ENCODE measurements at regions not wholly inside any gene's neighbourhood (a gene's known extent, or its start where the extent isn't known, plus 50 kb on each side); places are given as distances from the start of the nearest gene placed in this dataset.
"Not testable (repeated sequence)": the region's sequence is repeated elsewhere in the genome, so short reads cannot be mapped to it uniquely, and the experiment has no call there.

DNA sequence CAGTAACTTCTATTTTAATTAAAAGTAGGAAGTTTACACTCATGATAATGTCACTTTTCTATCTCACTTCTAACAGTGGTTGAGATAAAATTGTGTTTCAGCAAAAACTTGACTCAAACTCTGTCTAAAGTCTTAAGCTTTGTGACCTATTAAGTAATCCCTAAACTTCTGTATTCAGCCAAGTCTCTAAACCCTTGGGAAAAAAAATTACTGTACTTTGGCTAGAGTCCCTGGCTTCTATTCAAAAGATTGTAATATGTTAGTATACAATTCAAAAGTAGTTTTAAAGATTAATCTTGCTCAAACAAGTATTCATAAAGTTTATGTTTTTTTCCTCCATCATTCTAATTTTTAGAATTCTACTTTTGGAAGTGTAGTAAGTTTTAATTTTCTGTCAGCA lies 1248.8 kb downstream of the UQCRFS1 start:
- no peak for DNase-seq (ENCODE audit: low read depth)

GRCh38 chr19:27962264-27962663 lies 1250.7 kb downstream of the UQCRFS1 start:
- no peak for DNase-seq (ENCODE audit: low read depth)

GRCh38 chr19:27955485-27956480 lies 1257.2 kb downstream of the UQCRFS1 start:
- DNase-seq (ENCODE audit: low read depth), result no peak

DNA sequence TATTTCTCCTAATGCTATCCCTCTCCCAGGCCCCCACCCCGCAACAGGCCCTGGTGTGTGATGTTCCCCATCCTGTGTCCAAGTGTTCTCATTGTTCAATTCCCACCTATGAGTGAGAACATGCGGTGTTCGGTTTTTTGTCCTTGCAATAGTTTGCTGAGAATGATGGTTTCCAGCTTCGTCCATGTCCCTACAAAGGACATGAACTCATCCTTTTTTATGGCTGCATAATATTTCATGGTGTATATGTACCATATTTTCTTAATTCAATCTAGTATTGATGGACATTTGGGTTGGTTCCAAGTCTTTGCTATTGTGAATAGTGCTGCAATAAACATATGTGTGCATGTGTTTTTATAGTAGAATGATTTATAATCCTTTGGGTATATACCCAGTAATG lies 1270.3 kb downstream of the UQCRFS1 start:
- not testable (repeated sequence) for DNase-seq (ENCODE audit: low read depth)

DNA sequence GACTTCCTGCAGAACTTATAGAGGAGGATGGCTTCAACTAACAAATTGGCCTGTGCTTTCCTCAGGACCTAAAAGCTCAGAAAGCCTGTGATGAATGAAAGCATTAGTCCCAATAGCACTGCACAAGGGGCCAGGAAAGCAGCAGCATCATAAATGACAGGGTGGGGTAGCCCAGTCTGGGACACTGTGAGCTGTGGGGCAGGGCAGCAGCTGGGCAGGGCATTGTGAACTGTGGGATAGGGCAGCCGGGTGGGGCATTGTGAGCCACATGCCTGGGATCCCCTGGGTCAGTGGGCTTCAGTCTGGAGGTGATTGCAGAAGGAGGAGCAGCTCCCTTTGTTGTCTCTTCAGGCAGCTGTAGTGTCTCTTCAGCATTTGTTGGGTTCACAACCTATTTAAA lies 1276.8 kb downstream of the UQCRFS1 start:
- no peak for DNase-seq (ENCODE audit: low read depth)

GRCh38 chr19:27935669-27936068 lies 1277.3 kb downstream of the UQCRFS1 start:
- no peak for DNase-seq (ENCODE audit: low read depth)

DNA sequence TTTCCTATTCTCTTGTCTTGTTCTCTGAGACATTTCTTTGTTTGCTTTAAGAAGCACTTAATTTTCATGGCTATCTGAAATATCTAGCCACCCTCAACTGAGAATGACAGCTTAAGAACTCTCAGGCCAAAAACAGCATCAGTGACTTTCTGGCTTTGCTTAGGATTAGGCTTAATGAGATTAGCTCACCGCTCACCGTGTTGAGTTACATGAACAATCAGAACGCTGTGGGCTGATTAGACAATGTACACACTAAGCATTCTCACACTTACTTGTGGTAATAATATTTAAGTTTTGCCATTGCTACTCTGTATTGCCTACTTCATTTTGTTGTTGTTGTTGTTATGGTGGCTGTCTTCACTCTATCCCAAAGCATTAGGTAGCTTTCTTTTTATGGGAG lies 1283.6 kb downstream of the UQCRFS1 start:
- no peak for DNase-seq (ENCODE audit: low read depth)

DNA sequence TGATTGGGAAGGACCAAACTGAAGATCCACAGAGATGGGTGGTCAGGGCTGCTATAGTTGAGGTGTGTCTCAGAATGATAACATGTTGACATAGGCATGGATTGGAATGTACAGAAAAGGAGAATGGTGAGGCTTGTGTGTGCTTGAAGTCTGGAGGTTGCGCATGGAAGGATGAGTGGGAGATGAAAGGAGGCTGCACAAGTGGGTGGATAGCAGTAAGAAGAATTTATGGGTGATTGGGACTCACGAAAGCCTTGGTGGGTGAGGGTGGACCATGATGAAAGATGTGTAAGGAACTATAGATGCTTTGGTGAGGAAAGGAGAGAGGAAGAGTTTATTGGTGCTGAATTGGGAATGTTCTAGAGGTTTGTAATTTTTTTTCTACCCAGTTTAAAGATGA lies 1287.7 kb downstream of the UQCRFS1 start:
- DNase-seq (ENCODE audit: low read depth), result no peak

DNA sequence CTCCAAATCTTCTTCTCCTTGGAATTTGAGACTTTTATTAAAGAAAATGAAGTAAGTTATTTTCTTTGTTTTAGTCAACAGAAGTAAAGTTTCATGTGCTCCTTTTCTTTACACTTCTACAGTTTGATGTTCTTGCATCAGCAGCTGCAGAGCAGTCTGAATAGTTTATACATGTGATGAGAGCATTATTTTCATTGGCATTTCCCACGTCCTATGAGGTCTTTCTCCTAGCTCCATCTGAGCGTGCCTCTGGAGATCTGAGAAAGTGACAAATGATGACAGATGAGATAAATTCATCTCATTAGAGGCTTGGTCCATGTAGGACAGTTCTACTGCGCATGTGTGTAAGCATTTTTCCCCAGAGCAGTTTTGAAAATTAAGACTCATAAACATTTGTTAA lies 1290.0 kb downstream of the UQCRFS1 start:
- DNase-seq (ENCODE audit: low read depth), result no peak

- no peak for DNase-seq (ENCODE audit: low read depth)
Measured at GRCh38 chr19:27920774-27921173, 1292.2 kb downstream of the UQCRFS1 start.

DNA sequence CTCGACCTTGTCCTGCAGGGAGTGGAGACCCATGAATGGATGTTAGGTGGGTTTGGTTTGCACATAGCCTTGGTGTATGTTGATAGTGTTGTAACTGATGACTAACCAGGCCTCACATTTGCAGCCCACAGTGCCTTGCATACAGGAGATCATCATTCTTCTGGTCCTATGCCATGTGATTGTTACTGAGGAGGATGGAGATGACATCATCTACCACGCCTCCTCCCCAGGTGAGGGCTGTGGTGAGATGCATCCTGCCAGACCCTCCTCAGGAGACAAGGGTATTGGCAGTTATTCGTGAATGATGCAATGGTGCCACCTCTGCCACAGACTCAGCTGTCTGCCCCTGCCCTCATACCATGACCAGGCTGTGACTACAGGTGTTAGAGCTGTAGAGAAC lies 1294.1 kb downstream of the UQCRFS1 start:
- DNase-seq (ENCODE audit: low read depth), result no peak

- DNase-seq (ENCODE audit: low read depth), result no peak
Measured at GRCh38 chr19:27911122-27911898, 1301.6 kb downstream of the UQCRFS1 start.

DNA sequence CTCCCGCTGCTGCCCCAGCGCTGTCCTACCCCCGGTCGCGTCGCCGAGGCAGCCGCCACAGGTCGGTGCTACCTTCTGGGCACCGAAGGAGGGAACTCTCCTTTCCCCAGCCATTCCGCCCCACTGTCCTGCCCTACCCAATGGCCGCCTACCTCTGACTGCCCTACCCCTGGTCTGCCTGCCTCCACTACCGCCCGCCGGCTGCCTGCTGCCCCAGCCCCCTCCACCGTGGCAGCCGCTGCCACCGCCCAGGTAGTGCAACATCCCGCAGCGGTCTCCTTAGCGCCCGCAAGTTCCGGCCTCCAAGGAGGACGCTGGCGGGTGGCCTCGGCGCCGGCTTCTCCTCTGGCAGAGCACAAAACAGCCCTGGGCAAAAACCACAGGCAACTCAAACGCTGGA lies 1303.1 kb downstream of the UQCRFS1 start:
- no peak for DNase-seq (ENCODE audit: low read depth)

DNA sequence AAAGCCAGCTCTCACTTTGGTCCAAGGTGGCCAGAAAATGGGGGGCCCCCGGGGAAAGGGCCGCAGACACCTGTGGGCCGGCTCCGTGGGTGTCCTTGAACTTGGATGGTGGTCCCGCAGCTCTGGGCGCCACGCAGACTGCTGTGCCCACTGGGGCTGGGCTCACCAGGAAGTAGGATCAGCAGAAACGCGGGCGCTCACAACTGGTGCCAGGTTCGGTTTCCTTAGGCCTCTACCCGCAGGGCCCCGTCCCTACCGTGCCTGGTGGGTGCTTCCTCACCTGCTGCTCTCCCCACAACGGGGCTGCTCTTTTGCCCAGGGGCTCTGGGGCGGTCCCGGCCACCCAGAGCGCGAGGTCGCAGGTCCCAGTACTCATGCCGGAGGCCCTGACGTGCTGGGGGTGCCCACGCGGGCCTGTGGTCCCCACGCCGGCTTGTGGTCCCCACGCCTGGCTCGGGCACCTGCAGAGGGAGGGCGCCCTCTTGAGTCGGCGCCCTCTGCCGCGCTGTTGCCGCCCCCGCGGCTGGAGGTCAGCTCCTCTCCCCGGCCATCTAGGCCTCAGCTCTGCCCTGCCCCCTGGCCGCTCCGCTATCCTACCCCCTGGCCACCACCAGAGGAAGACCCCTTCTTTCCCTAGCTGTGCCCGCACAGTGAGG lies 1303.6 kb downstream of the UQCRFS1 start:
- DNase-seq (ENCODE audit: low read depth), result no peak

DNA sequence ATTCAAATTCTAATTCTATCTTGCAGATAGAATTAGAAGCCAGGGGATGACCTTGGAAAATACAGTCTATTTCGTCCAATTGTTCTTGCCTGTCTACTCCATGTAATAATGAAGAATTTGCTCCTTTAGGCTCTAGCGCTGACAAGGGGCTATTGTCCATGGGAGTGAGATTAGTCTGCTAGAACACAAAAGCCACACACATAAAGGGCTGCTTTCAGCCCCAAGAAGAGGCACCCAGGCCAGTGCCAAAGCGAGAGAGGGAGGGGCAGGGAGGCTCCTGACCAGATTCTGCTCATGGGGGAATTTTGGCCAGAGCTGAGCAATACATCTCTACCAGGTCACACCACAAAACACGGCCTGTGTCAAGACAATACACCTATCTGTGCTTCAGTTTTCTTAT lies 1306.9 kb downstream of the UQCRFS1 start:
- no peak for DNase-seq (ENCODE audit: low read depth)

- DNase-seq (ENCODE audit: low read depth), result no peak
Measured at GRCh38 chr19:27905074-27905473, 1307.9 kb downstream of the UQCRFS1 start.

DNA sequence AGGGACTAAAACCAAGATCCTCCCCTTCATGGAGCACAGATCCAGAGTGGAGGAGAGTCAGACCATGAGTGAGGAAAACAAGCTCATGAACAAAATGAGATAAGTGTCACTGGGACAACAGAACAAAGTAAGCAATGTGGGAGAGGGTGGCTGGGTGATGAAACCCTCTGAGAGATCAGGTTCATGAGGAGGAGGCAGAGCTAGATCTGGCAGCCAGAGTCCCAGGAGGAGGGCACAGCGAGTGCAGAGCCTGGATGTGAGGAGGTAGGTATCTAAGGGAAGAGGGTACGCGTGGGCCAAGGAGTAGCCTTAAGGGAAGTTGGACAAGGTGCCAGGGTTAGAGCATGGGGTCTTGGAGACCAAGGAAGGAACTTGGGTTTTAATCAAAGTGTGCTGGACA lies 1311.9 kb downstream of the UQCRFS1 start:
- DNase-seq (ENCODE audit: low read depth), result no peak

DNA sequence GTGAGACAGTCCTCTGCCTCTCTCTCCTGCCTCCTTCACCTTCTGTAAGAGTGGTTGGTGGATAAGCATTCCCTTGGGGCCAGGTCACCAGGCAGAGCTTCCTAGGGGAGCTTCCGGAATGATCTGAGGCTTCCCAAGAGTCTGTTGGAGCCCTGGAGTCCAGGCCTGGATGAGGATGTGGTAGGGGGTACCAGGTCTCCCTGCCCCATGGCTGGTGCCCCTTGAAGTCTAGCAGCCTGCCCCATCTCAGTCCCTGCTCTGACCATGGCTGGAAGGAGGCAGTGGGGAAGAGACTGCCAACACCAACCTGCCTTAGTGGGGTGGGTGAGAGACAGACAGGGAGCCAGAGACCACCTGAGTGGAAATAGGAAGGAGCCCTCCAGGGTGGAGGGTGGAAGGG lies 1316.9 kb downstream of the UQCRFS1 start:
- no peak for DNase-seq (ENCODE audit: low read depth)

DNA sequence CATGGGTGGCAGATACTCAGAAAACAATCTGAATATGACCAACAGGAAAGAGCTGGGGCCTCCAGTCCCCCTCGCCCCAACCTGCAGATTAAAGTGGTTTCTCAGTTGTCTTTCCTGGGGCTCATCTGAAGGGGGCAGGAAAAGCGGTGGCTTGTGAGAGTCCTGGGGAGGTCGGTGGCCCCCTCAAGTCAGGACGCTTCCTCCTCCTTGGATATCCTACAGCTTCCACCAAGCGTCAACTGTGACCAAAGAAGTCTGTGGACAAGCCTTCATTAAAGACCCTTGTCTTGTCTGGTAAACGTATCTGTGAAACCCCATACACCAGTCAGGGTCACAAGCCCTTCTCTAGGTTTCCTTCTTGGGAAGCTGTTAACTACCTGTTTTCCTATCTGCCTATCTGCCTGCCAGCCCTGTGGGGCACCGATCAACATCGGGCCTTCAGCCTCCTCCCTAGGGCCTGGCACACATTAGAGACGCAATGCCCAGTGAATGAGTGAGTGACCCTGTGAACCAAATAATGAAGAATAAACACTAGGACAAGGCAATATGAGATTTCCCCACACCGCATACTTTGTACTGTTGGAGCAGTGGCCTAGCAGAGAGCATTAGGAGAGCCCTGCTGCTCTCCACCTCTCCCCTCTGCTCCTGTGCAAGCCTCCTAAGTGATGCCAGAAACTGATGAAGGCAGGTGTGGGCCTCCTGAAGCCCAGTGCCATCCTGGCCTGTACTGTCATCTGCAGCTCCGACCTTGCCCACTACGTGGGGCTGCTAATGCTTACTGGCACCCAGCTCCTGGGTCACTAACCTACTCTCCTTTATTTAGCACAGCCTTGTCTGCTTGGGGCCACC lies 1317.8 kb downstream of the UQCRFS1 start:
- DNase-seq (ENCODE audit: low read depth), result no peak

DNA sequence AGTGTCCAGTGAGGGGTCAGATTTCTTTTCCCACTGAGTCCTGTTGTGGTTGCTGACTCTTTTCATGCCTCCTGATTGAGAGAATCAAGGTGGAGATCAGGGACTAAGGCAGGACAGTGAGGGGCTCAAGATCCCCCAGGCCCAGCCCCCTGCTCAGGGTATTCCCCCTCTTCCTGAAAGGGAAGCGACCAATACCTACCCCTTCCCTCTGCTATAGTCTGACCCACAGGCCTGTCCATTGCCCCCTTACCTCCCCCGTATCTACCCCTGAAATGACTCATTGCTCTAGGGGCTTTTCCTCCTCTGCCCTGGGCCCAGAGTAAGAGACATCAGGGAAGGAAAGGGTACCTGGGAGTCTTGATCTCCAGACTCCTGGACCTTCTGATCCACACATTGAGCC lies 1320.5 kb downstream of the UQCRFS1 start:
- DNase-seq (ENCODE audit: low read depth), result no peak

- DNase-seq (ENCODE audit: low read depth), result no peak
Measured at GRCh38 chr19:27891411-27891810, 1321.5 kb downstream of the UQCRFS1 start.

DNA sequence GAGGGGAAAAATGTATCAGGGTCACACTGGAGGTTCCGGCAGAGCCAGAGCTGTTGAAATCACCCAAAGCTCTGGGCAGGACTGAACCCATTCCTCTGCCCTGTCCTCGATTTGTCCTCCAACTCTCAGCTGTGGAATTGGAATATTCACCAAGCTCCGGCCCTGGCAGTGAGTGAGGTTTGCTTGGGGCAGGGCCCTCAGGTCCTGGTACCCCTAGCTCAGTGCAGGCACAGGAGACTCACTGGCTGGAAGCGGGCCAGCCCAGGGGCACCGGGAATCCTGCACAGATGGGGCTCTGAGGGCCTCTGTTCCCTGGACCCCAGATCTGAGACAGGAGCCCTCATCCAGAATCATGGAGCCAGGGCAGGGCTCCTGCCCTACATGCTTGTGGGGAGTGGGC lies 1322.3 kb downstream of the UQCRFS1 start:
- no peak for DNase-seq (ENCODE audit: low read depth)
